Stomach (tissue), 4 donors: ENCODE measurements at regions not wholly inside any gene's neighbourhood (a gene's known extent, or its start where the extent isn't known, plus 50 kb on each side); places are given as distances from the start of the nearest gene placed in this dataset.

Experiments used
- EP300 ChIP-seq: sonication (generic); formaldehyde crosslinking; IDR thresholded peaks from one replicate; pipeline ENCODE4 v1.6.1; 2017; ENCODE audit warnings: antibody characterized with exemption
- POLR2A ChIP-seq, 4 donors: fragments of 450-650 bp; IDR thresholded peaks; one replicate each; pipeline ENCODE4 v1.6.1; 2016; ENCODE audit warnings: antibody characterized with exemption in 4 of 4, control low read depth in 2 of 4, mild to moderate bottlenecking in 1 of 4, moderate library complexity in 1 of 4
- POLR2AphosphoS5 ChIP-seq, 3 donors: sonication (generic); formaldehyde crosslinking; IDR thresholded peaks; one replicate each; pipeline ENCODE4 v1.6.1; 2016; ENCODE audit warnings: antibody characterized with exemption in 3 of 3
- TF ChIP-seq, protein P1 (sequence below), 7 experiments: fragments of 450-650 bp in 4 of 7; fragments of 200-600 bp in 3 of 7; sonication (generic) in 3 of 7; IDR thresholded peaks; one replicate each; pipeline ENCODE4 v1.5.1; 2016 to 2019; ENCODE audit warnings: antibody characterized with exemption in 7 of 7, control low read depth in 2 of 7, mild to moderate bottlenecking in 1 of 7

DNA sequence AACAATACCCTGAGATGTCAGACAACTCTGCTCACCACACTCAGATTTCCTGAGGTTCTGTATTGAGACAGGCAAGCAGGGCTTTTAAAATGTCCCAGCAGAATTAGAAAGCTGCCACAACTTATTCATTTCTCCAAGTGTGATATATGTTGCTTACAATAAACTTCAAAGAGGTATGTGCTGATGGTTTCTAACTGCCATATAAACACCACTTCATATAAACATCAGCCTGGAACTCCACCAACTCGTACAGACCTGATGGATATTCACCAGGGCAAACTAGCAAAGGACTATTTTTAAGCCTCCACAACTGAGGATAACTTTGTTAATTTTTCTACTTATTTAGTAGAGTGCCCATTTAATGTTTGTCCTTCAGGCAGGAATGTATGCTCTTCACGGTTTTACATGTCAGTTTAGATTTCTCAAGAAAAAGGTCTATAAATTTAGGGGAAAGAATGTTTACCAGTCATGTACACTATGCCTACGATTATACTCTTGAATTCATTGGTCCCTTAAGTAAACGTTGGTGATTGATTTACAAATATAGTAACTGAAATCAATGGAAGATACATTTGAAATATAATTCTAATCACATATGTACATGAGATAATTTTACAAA is 109.6 kb upstream of the ABI3BP start:
- TF ChIP-seq POLR2A (IDR thresholded peaks at IDR 0.05), result no peak
- TF ChIP-seq, protein P1, sequence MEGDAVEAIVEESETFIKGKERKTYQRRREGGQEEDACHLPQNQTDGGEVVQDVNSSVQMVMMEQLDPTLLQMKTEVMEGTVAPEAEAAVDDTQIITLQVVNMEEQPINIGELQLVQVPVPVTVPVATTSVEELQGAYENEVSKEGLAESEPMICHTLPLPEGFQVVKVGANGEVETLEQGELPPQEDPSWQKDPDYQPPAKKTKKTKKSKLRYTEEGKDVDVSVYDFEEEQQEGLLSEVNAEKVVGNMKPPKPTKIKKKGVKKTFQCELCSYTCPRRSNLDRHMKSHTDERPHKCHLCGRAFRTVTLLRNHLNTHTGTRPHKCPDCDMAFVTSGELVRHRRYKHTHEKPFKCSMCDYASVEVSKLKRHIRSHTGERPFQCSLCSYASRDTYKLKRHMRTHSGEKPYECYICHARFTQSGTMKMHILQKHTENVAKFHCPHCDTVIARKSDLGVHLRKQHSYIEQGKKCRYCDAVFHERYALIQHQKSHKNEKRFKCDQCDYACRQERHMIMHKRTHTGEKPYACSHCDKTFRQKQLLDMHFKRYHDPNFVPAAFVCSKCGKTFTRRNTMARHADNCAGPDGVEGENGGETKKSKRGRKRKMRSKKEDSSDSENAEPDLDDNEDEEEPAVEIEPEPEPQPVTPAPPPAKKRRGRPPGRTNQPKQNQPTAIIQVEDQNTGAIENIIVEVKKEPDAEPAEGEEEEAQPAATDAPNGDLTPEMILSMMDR (IDR thresholded peaks at IDR 0.05), result no peak
- no peak for TF ChIP-seq EP300
- peak in 2 of 3 donors; percentile 12 to 60 for TF ChIP-seq POLR2AphosphoS5 (IDR thresholded peaks at IDR 0.05)
